ENCODE measurements at regions not wholly inside any gene's neighbourhood (a gene's known extent, or its start where the extent isn't known, plus 50 kb on each side); places are given as distances from the start of the nearest gene placed in this dataset.

GRCh38 chr3:72383230-72383629 lies 465.0 kb downstream of the SHQ1 start:
- TF ChIP-seq EP300 (IDR thresholded peaks at IDR 0.05) = no peak
- TF ChIP-seq CTCF (IDR thresholded peaks at IDR 0.05) = no peak
- TF ChIP-seq POLR2A (IDR thresholded peaks at IDR 0.05) = no peak
